MM.1S (cell line): ENCODE measurements at regions not wholly inside any gene's neighbourhood (a gene's known extent, or its start where the extent isn't known, plus 50 kb on each side); places are given as distances from the start of the nearest gene placed in this dataset.
A peak's percentile ranks its signal among the peaks of the same experiment; 100 is the strongest.

Experiments used
- DNase-seq: peaks from one replicate; pipeline ENCODE4 v3.0.0-alpha.2; 2015
- H2AFZ ChIP-seq: fragments of 300-600 bp; sonication (generic); 2 replicates; pipeline ENCODE4 v1.6.0; 2016; ENCODE audit warnings: antibody characterized with exemption, low read length
- H3F3A ChIP-seq: fragments of 300-600 bp; sonication (generic); 2 replicates; pipeline ENCODE4 v1.6.1; 2016; ENCODE audit warnings: mild to moderate bottlenecking, antibody characterized with exemption, low read length, moderate library complexity, mixed read lengths; ENCODE audit not compliant: insufficient read depth
- H3K27ac ChIP-seq: fragments of 300-600 bp; sonication (generic); 2 replicates; pipeline ENCODE4 v1.5.1; 2016; ENCODE audit warnings: mild to moderate bottlenecking, low read length
- H3K27me3 ChIP-seq: fragments of 300-600 bp; sonication (generic); replicated peaks from 2 replicates; pipeline ENCODE4 v1.6.0; 2016; ENCODE audit warnings: low read length; ENCODE audit not compliant: insufficient read depth
- H3K36me3 ChIP-seq: fragments of 300-600 bp; sonication (generic); replicated peaks from 2 replicates; pipeline ENCODE4 v1.6.1; 2016; ENCODE audit warnings: mild to moderate bottlenecking, low read length, mixed read lengths; ENCODE audit not compliant: insufficient read depth
- H3K4me1 ChIP-seq: fragments of 300-600 bp; sonication (generic); 2 replicates; pipeline ENCODE4 v1.6.1; 2016; ENCODE audit warnings: low read length, mixed read lengths
- H3K4me2 ChIP-seq: fragments of 300-600 bp; sonication (generic); 2 replicates; pipeline ENCODE4 v1.6.0; 2016; ENCODE audit warnings: low read depth, low read length
- H3K4me3 ChIP-seq: fragments of 300-600 bp; sonication (generic); 2 replicates; pipeline ENCODE4 v1.5.1; 2016; ENCODE audit warnings: low read length, mixed read lengths
- H3K79me2 ChIP-seq: fragments of 300-600 bp; sonication (generic); 2 replicates; pipeline ENCODE4 v1.6.1; 2016; ENCODE audit warnings: mixed run types, low read length, mixed read lengths
- H3K9ac ChIP-seq: fragments of 300-600 bp; sonication (generic); 2 replicates; pipeline ENCODE4 v1.6.1; 2016; ENCODE audit warnings: low read length, mixed read lengths
- H3K9me2 ChIP-seq: fragments of 300-600 bp; sonication (generic); replicated peaks from 2 replicates; pipeline ENCODE4 v1.6.1; 2016; ENCODE audit warnings: mild to moderate bottlenecking, low read length, mixed read lengths; ENCODE audit not compliant: insufficient read depth
- H3K9me3 ChIP-seq: fragments of 300-600 bp; sonication (generic); replicated peaks from 2 replicates; pipeline ENCODE4 v1.6.1; 2016; ENCODE audit warnings: mild to moderate bottlenecking, low read length, mixed read lengths; ENCODE audit not compliant: insufficient read depth
- H4K20me1 ChIP-seq: fragments of 300-600 bp; sonication (generic); 2 replicates; pipeline ENCODE4 v1.6.1; 2016; ENCODE audit warnings: mild to moderate bottlenecking, low read length, moderate library complexity, mixed read lengths; ENCODE audit not compliant: insufficient read depth
- EZH2 ChIP-seq: fragments of 300-600 bp; sonication (generic); optimal IDR thresholded peaks from 2 replicates; pipeline ENCODE3; 2017; ENCODE audit warnings: low read depth, mild to moderate bottlenecking, antibody characterized with exemption, low read length, mixed read lengths
- EZH2phosphoT487 ChIP-seq: fragments of 300-600 bp; sonication (generic); IDR thresholded peaks from 2 replicates; pipeline ENCODE4 v1.6.1; 2018; ENCODE audit warnings: antibody characterized with exemption, low read length
- TF ChIP-seq, protein P1 (sequence below): fragments of 300-600 bp; sonication (generic); IDR thresholded peaks from 2 replicates; pipeline ENCODE4 v1.5.1; 2016; ENCODE audit warnings: antibody characterized with exemption, low read length, mixed read lengths

DNA sequence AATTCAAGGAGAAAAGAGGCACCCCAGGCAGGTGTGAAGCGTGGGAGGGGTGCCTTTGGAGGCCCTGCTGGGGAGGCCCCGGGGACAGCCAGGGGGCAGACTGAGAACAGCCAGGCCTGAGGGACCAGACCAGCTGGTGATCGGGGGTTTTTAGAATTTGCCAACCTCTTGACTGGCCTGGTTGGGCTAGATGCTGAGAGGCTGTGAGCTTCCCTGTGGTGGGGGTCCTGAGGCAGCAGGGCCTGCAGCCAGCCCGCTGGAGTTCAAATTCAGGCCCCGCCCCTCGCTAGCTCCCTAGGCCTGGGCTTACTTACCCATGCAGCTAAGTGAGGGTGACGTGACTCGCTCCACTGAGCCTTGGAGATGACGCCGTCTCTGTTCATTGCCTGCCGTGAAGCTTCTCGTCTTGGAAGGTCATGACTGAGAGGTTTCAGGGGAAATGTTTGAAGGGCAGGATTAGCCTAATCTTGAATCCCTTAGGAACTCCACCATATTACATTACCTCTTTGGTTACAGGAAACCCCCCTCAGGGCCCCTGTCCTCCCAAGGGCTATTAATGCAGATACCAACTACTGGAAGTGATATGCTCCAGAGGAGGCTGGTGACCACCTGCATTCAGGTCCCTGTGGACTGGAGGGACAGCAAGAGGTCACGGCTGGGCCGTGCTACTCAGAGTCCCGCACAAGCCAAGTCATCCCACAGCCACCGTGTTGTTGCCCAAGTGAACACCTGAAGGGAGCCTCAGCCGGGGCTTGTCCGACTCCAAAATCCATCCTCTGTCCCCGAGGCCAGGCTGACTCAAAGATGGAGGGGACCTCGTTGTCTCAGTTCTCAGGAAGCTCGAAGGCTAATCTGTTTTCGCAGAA, 73.9 kb upstream of the DUSP22 start:
- no peaks in the 10 kb centered on the region for H3K9me2 ChIP-seq
- H3K4me1 ChIP-seq = peaks cover 25% of the 10 kb centered on the region
- H4K20me1 ChIP-seq = no peaks in the 10 kb centered on the region
- TF ChIP-seq EZH2 = no peak
- TF ChIP-seq EZH2phosphoT487 = no peak
- TF ChIP-seq, protein P1, sequence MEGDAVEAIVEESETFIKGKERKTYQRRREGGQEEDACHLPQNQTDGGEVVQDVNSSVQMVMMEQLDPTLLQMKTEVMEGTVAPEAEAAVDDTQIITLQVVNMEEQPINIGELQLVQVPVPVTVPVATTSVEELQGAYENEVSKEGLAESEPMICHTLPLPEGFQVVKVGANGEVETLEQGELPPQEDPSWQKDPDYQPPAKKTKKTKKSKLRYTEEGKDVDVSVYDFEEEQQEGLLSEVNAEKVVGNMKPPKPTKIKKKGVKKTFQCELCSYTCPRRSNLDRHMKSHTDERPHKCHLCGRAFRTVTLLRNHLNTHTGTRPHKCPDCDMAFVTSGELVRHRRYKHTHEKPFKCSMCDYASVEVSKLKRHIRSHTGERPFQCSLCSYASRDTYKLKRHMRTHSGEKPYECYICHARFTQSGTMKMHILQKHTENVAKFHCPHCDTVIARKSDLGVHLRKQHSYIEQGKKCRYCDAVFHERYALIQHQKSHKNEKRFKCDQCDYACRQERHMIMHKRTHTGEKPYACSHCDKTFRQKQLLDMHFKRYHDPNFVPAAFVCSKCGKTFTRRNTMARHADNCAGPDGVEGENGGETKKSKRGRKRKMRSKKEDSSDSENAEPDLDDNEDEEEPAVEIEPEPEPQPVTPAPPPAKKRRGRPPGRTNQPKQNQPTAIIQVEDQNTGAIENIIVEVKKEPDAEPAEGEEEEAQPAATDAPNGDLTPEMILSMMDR = no peak
- H3K27ac ChIP-seq = no peak overlapping the region
- no peaks in the 10 kb centered on the region for H3K9me3 ChIP-seq
- H3K79me2 ChIP-seq = no peaks in the 10 kb centered on the region
- H2AFZ ChIP-seq = no peak overlapping the region
- H3F3A ChIP-seq = peaks cover 29% of the 10 kb centered on the region
- no peaks in the 10 kb centered on the region for H3K36me3 ChIP-seq
- H3K4me3 ChIP-seq = no peak overlapping the region
- no peak overlapping the region for H3K9ac ChIP-seq
- no peaks in the 10 kb centered on the region for H3K27me3 ChIP-seq
- no peak for DNase-seq
- no peak overlapping the region for H3K4me2 ChIP-seq

DNA sequence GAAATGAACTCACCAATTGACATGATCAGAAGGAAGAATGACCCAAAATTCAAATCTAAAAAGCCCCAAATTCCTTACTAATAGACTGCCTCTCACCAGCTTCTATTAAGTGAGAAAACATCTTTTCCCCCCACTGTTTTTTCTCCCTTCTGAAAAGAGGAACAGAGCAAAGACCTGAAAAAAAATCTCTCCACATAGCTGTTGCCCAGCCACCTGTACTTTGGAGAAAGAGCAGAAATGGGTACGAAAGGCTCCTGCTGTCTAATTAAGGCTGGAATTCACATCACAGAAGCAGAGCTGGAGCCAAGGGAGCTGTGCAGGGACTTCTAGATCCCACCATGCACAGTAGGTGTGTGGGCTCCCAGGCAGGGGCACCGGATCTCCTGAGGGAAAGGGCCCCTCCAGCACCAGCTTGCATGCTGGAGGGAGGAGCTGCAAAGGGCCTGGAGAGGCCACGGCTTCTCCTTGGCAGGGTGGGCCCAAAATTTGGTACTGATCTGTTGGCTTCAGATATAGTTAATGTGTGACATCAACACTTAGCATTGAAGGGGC, 73.2 kb upstream of the DUSP22 start:
- Histone ChIP-seq H3K36me3 (no peaks in the 10 kb centered on the region), H3K27me3 (no peaks in the 10 kb centered on the region), H3K4me3 (no peak overlapping the region), H3K27ac (peak overlapping the region; percentile 12; the same call in 1 of the 2 replicates), H4K20me1 (no peaks in the 10 kb centered on the region), H3F3A (peaks cover 29% of the 10 kb centered on the region), H3K9ac (no peak overlapping the region), H3K9me3 (no peaks in the 10 kb centered on the region), H2AFZ (no peak overlapping the region), H3K4me2 (no peak overlapping the region), H3K79me2 (no peaks in the 10 kb centered on the region), H3K9me2 (no peaks in the 10 kb centered on the region), H3K4me1 (peaks cover 25% of the 10 kb centered on the region)
- TF ChIP-seq, protein P1 = no peak
- TF ChIP-seq EZH2phosphoT487 (no peak), EZH2 (no peak)
- DNase-seq = no peak

DNA sequence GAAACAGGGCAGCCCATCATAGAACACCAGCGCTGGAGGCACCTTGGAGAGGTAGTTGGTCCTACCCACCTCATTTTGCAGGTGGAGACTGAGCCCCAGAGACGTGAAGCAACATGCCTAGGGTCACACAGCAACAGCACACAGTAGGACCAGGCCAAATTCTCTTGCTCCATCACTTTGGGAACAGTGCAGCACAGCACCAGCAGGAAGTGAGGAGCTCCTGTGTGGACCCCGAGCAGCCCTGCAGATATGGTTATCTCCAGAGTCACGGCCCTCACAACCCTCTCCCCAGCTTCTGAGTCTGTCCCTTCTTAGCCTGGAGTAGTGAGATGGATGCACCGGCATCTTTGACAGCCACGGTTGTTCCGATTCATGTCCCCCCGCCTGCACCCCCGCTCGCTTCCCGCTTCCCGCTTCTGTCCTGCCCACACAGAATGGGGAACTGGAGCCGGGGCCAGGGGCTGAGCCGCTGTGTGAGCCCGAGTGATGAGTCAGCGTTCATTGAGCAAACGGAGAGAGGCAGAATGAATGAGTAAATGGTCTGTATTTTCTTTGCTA, 72.6 kb upstream of the DUSP22 start:
- Histone ChIP-seq H3K4me3 (no peak overlapping the region), H3K9me2 (no peaks in the 10 kb centered on the region), H3K4me2 (no peak overlapping the region), H3F3A (peaks cover 29% of the 10 kb centered on the region), H4K20me1 (no peaks in the 10 kb centered on the region), H3K27ac (no peak overlapping the region), H3K9ac (no peak overlapping the region), H2AFZ (no peak overlapping the region), H3K79me2 (no peaks in the 10 kb centered on the region), H3K4me1 (peaks cover 25% of the 10 kb centered on the region), H3K27me3 (no peaks in the 10 kb centered on the region), H3K9me3 (no peaks in the 10 kb centered on the region), H3K36me3 (no peaks in the 10 kb centered on the region)
- no peak for DNase-seq
- TF ChIP-seq, protein P1 = no peak
- no peak for TF ChIP-seq EZH2
- TF ChIP-seq EZH2phosphoT487 = no peak
